ENCODE measurements at regions not wholly inside any gene's neighbourhood (a gene's known extent, or its start where the extent isn't known, plus 50 kb on each side); places are given as distances from the start of the nearest gene placed in this dataset.
"Not testable (repeated sequence)": the region's sequence is repeated elsewhere in the genome, so short reads cannot be mapped to it uniquely, and the experiment has no call there.

- H3K9me3 Mint-ChIP-seq; H3K4me1 Mint-ChIP-seq; H3K36me3 Mint-ChIP-seq (ENCODE audit: low read depth); H3K4me3 Mint-ChIP-seq; H3K27ac Mint-ChIP-seq: not testable (repeated sequence)
- peaks cover 42% of the 10 kb centered on the region for H3K27me3 Mint-ChIP-seq (ENCODE audit: low read depth)
These were observed 1691.1 kb downstream of the SPATA31A7 start for GRCh38 chr9:62880971-62881370.

GRCh38 chr9:62881811-62882210 is 1692.0 kb downstream of the SPATA31A7 start:
- H3K9me3 Mint-ChIP-seq; H3K4me1 Mint-ChIP-seq; H3K27ac Mint-ChIP-seq; H3K36me3 Mint-ChIP-seq (ENCODE audit: low read depth); H3K4me3 Mint-ChIP-seq: not testable (repeated sequence)
- H3K27me3 Mint-ChIP-seq (ENCODE audit: low read depth): peaks cover 34% of the 10 kb centered on the region

GRCh38 chr9:62882717-62883116 is 1692.9 kb downstream of the SPATA31A7 start:
- H3K36me3 Mint-ChIP-seq (ENCODE audit: low read depth); H3K27ac Mint-ChIP-seq; H3K4me1 Mint-ChIP-seq; H3K9me3 Mint-ChIP-seq; H3K4me3 Mint-ChIP-seq: not testable (repeated sequence)
- H3K27me3 Mint-ChIP-seq (ENCODE audit: low read depth): peaks cover 33% of the 10 kb centered on the region

GRCh38 chr9:62896692-62897091 is 1706.9 kb downstream of the SPATA31A7 start:
- not testable (repeated sequence) for H3K4me3 Mint-ChIP-seq; H3K4me1 Mint-ChIP-seq; H3K27ac Mint-ChIP-seq; H3K9me3 Mint-ChIP-seq; H3K36me3 Mint-ChIP-seq (ENCODE audit: low read depth); H3K27me3 Mint-ChIP-seq (ENCODE audit: low read depth)

- H3K9me3 Mint-ChIP-seq; H3K36me3 Mint-ChIP-seq (ENCODE audit: low read depth); H3K27me3 Mint-ChIP-seq (ENCODE audit: low read depth); H3K4me1 Mint-ChIP-seq: not testable (repeated sequence)
- peak overlapping the region; percentile 62 to 83 (median 67) for H3K4me3 Mint-ChIP-seq
- H3K27ac Mint-ChIP-seq: peak overlapping the region in 2 of 3 experiments; percentile 62 to 64
These were observed 1707.8 kb downstream of the SPATA31A7 start for GRCh38 chr9:62897411-62898225.

GRCh38 chr9:62899666-62900065 is 1709.8 kb downstream of the SPATA31A7 start:
- H3K27ac Mint-ChIP-seq; H3K9me3 Mint-ChIP-seq; H3K4me3 Mint-ChIP-seq; H3K27me3 Mint-ChIP-seq (ENCODE audit: low read depth); H3K4me1 Mint-ChIP-seq; H3K36me3 Mint-ChIP-seq (ENCODE audit: low read depth): not testable (repeated sequence)

- H3K27me3 Mint-ChIP-seq (ENCODE audit: low read depth); H3K4me1 Mint-ChIP-seq: not testable (repeated sequence)
These were observed 1714.2 kb downstream of the SPATA31A7 start for GRCh38 chr9:62904061-62904460.

GRCh38 chr9:62905722-62906121 is 1715.9 kb downstream of the SPATA31A7 start:
- H3K27me3 Mint-ChIP-seq (ENCODE audit: low read depth); H3K4me1 Mint-ChIP-seq; H3K36me3 Mint-ChIP-seq (ENCODE audit: low read depth); H3K4me3 Mint-ChIP-seq; H3K27ac Mint-ChIP-seq; H3K9me3 Mint-ChIP-seq: not testable (repeated sequence)

More at GRCh38 chr9:62904061-62904460, 1714.2 kb downstream of the SPATA31A7 start:
- H3K9me3 Mint-ChIP-seq; H3K4me3 Mint-ChIP-seq; H3K36me3 Mint-ChIP-seq (ENCODE audit: low read depth); H3K27ac Mint-ChIP-seq: not testable (repeated sequence)

GRCh38 chr9:62907866-62908265 is 1718.0 kb downstream of the SPATA31A7 start:
- not testable (repeated sequence) for H3K9me3 Mint-ChIP-seq; H3K36me3 Mint-ChIP-seq (ENCODE audit: low read depth); H3K4me3 Mint-ChIP-seq; H3K4me1 Mint-ChIP-seq; H3K27ac Mint-ChIP-seq; H3K27me3 Mint-ChIP-seq (ENCODE audit: low read depth)

- H3K4me1 Mint-ChIP-seq; H3K4me3 Mint-ChIP-seq; H3K27me3 Mint-ChIP-seq (ENCODE audit: low read depth); H3K9me3 Mint-ChIP-seq; H3K27ac Mint-ChIP-seq; H3K36me3 Mint-ChIP-seq (ENCODE audit: low read depth): not testable (repeated sequence)
These were observed 1718.4 kb downstream of the SPATA31A7 start for GRCh38 chr9:62908271-62908670.

- not testable (repeated sequence) for H3K9me3 Mint-ChIP-seq; H3K36me3 Mint-ChIP-seq (ENCODE audit: low read depth); H3K27me3 Mint-ChIP-seq (ENCODE audit: low read depth); H3K27ac Mint-ChIP-seq; H3K4me3 Mint-ChIP-seq; H3K4me1 Mint-ChIP-seq
These were observed 1719.6 kb downstream of the SPATA31A7 start for GRCh38 chr9:62909447-62909846.

GRCh38 chr9:62912278-62912677 is 1722.4 kb downstream of the SPATA31A7 start:
- not testable (repeated sequence) for H3K27me3 Mint-ChIP-seq (ENCODE audit: low read depth); H3K4me1 Mint-ChIP-seq; H3K36me3 Mint-ChIP-seq (ENCODE audit: low read depth); H3K27ac Mint-ChIP-seq; H3K9me3 Mint-ChIP-seq; H3K4me3 Mint-ChIP-seq

- not testable (repeated sequence) for H3K27ac Mint-ChIP-seq; H3K27me3 Mint-ChIP-seq (ENCODE audit: low read depth); H3K4me1 Mint-ChIP-seq; H3K4me3 Mint-ChIP-seq; H3K36me3 Mint-ChIP-seq (ENCODE audit: low read depth); H3K9me3 Mint-ChIP-seq
These were observed 1725.3 kb downstream of the SPATA31A7 start for GRCh38 chr9:62915168-62915567.

GRCh38 chr9:62915661-62916060 is 1725.8 kb downstream of the SPATA31A7 start:
- H3K9me3 Mint-ChIP-seq; H3K36me3 Mint-ChIP-seq (ENCODE audit: low read depth); H3K4me1 Mint-ChIP-seq; H3K4me3 Mint-ChIP-seq; H3K27ac Mint-ChIP-seq; H3K27me3 Mint-ChIP-seq (ENCODE audit: low read depth): not testable (repeated sequence)

- H3K27me3 Mint-ChIP-seq (ENCODE audit: low read depth); H3K27ac Mint-ChIP-seq; H3K36me3 Mint-ChIP-seq (ENCODE audit: low read depth); H3K4me3 Mint-ChIP-seq; H3K4me1 Mint-ChIP-seq; H3K9me3 Mint-ChIP-seq: not testable (repeated sequence)
These were observed 1729.0 kb downstream of the SPATA31A7 start for GRCh38 chr9:62918648-62919385.

Data from nephron (organoid).